ENCODE measurements at regions not wholly inside any gene's neighbourhood (a gene's known extent, or its start where the extent isn't known, plus 50 kb on each side); places are given as distances from the start of the nearest gene placed in this dataset.
A peak's percentile ranks its signal among the peaks of the same experiment; 100 is the strongest.

DNA sequence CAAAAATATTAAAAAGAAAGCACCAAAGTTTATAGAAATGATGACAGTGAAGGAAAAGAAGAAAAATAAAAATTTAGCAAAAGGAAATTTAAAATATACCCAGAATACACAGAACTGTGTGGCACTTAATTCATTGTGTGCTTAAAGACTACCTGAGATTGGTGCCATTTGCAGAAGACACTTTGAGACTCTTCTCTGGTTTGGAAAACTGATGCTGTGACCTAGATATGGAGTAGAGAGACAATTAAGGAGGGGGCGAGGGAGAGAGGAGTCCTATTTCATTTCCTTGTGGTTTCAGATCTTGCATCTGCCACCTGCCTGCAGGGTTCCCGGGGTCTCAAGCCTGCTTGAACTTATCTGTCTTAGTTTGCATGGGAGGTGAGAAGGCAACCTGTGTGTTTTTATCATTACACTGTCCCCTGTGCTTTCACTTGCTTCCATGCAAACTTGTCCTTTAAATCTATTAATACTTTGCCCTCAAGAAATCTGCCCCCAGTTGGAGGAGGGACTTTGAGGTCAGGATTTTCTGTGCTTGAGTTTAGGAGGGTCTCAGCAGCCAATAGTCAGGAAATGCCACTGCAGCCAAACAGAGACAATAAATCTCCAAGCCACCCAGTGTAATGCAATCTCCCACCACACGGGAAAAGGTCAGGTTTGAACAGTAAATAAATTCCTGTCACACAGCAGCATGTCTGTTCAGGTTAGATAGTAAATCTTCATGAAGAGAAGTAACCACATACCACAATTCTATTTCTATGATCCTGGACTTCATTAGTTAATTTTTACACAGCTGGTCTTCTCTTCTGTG lies 119.4 kb downstream of the CAND1 start:
- no peaks in the 10 kb centered on the region for H3K9me3 ChIP-seq
- TF ChIP-seq, protein P1, sequence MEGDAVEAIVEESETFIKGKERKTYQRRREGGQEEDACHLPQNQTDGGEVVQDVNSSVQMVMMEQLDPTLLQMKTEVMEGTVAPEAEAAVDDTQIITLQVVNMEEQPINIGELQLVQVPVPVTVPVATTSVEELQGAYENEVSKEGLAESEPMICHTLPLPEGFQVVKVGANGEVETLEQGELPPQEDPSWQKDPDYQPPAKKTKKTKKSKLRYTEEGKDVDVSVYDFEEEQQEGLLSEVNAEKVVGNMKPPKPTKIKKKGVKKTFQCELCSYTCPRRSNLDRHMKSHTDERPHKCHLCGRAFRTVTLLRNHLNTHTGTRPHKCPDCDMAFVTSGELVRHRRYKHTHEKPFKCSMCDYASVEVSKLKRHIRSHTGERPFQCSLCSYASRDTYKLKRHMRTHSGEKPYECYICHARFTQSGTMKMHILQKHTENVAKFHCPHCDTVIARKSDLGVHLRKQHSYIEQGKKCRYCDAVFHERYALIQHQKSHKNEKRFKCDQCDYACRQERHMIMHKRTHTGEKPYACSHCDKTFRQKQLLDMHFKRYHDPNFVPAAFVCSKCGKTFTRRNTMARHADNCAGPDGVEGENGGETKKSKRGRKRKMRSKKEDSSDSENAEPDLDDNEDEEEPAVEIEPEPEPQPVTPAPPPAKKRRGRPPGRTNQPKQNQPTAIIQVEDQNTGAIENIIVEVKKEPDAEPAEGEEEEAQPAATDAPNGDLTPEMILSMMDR (IDR thresholded peaks at IDR 0.05) = no peak
- no peaks in the 10 kb centered on the region for H3K4me1 ChIP-seq
- H3K36me3 ChIP-seq = no peaks in the 10 kb centered on the region
- H3K4me3 ChIP-seq = no peak overlapping the region
- DNase-seq (ENCODE audit: low spot score in 2 of 2) = no peak
- intact Hi-C loops (cut with DNase I) = no loop called here
- H3K27ac ChIP-seq = no peak overlapping the region
- no peaks in the 10 kb centered on the region for H3K27me3 ChIP-seq

DNA sequence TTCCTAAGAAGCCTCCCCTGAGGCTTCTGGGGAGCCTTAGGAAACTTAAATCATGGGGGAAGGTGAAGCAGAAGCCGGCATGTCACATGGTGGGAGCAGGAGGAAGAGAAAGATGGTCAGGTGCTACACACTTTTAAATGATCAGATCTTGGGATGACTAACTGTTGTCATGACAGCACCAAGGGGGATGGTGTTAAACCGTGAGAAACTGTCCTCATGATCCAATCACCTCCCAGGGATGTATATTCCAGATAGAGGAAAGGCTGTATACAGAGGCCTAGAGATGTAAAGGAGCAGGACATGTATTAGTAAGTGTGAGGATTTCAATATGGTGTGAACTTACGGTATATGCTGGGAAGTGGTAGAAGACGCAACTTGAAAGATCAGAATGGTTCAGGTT lies 121.1 kb downstream of the CAND1 start:
- H3K36me3 ChIP-seq = no peaks in the 10 kb centered on the region
- peaks cover 0 to 4% of the 10 kb centered on the region in 2 donors for H3K4me1 ChIP-seq
- intact Hi-C loops (cut with DNase I) = no loop called here
- H3K27ac ChIP-seq = no peak overlapping the region
- no peak overlapping the region for H3K4me3 ChIP-seq
- no peaks in the 10 kb centered on the region for H3K27me3 ChIP-seq
- H3K9me3 ChIP-seq = no peaks in the 10 kb centered on the region
- TF ChIP-seq, protein P1 (IDR thresholded peaks at IDR 0.05) = no peak
- DNase-seq (ENCODE audit: low spot score in 2 of 2) = no peak

DNA sequence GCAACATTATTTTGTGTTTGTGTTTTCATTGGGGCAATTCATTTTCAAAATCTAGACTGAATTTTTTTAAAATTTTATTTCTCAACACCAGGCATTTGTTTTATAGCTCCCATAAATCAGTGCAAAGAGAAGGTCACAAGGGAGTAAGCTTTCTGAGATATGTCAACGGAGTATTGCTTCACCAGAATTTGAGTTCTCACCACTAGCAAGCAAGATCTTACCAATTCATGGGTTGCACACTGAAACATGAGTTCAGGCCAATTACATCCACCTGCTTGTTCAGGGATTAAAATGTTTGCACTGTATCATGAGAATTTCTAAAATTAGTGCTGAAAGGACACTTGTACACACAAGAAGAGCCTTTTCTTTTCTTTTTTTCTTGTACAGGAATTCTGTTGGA lies 121.9 kb downstream of the CAND1 start:
- Histone ChIP-seq H3K9me3 (no peaks in the 10 kb centered on the region), H3K4me3 (no peak overlapping the region), H3K36me3 (no peaks in the 10 kb centered on the region), H3K27ac (no peak overlapping the region), H3K4me1 (peaks cover 0 to 4% of the 10 kb centered on the region in 2 donors), H3K27me3 (no peaks in the 10 kb centered on the region)
- intact Hi-C loops (cut with DNase I) = no loop called here
- TF ChIP-seq, protein P1 (IDR thresholded peaks at IDR 0.05) = no peak
- DNase-seq (ENCODE audit: low spot score in 2 of 2) = no peak

DNA sequence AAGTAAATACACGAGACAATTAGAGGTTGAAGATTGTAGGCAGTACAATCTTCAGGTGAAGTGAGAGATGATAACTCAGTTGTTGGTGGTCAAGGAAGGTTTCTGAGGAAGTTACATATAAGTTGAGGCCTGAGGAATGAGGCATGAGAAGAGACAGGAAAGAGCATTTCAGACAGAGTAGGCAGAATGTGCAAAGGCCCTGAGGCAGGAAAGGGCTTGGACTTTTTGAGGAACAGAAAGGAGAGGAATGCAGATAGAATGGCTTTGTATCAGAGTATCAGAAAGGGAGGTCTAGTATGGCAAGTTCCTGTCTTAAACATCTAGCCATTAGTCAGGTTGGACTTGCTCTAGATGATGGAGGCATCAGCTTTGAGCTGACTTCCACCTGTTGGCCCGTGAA lies 122.5 kb downstream of the CAND1 start:
- H3K4me1 ChIP-seq = peaks cover 0 to 4% of the 10 kb centered on the region in 2 donors
- TF ChIP-seq, protein P1 (IDR thresholded peaks at IDR 0.05) = no peak
- no peaks in the 10 kb centered on the region for H3K9me3 ChIP-seq
- H3K27me3 ChIP-seq = no peaks in the 10 kb centered on the region
- no peak overlapping the region for H3K27ac ChIP-seq
- H3K36me3 ChIP-seq = no peaks in the 10 kb centered on the region
- intact Hi-C loops (cut with DNase I) = no loop called here
- no peak overlapping the region for H3K4me3 ChIP-seq
- DNase-seq (ENCODE audit: low spot score in 2 of 2) = no peak

DNA sequence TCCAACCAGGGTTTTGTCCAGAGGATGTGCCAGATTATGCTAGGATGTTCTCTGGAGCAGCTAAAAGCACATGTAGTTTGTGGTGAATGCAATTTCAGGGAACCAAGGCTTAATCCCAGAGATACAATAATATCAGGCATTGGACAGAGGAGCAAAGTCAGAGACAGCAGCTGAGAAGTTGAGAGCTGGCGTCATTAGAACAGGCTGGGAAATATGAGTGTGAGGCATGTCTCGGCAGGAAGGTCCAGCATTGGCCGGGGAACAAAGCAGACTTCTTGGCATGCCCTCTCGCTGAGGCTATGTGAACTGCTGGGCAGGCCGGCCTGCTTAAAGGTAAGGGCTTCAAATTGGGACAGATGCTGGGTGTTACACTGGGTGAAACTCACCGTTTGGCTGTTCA lies 125.4 kb downstream of the CAND1 start:
- intact Hi-C loops (cut with DNase I) = no loop called here
- H3K4me1 ChIP-seq = peaks cover 0 to 4% of the 10 kb centered on the region in 2 donors
- TF ChIP-seq, protein P1 (IDR thresholded peaks at IDR 0.05) = peak in 2 of 3 experiments; percentile 23 to 40
- H3K27ac ChIP-seq = peak overlapping the region in 1 of 2 donors; percentile 7
- H3K4me3 ChIP-seq = no peak overlapping the region
- no peaks in the 10 kb centered on the region for H3K9me3 ChIP-seq
- no peaks in the 10 kb centered on the region for H3K36me3 ChIP-seq
- H3K27me3 ChIP-seq = no peaks in the 10 kb centered on the region
- DNase-seq (ENCODE audit: low spot score in 2 of 2) = peak in 1 of 2 donors; percentile 74
